ENCODE measurements at regions not wholly inside any gene's neighbourhood (a gene's known extent, or its start where the extent isn't known, plus 50 kb on each side); places are given as distances from the start of the nearest gene placed in this dataset.

GRCh38 chr11:32265911-32266310 is 169.4 kb downstream of the WT1 start:
- DNase-seq (ENCODE audit: low spot score) = no peak

DNA sequence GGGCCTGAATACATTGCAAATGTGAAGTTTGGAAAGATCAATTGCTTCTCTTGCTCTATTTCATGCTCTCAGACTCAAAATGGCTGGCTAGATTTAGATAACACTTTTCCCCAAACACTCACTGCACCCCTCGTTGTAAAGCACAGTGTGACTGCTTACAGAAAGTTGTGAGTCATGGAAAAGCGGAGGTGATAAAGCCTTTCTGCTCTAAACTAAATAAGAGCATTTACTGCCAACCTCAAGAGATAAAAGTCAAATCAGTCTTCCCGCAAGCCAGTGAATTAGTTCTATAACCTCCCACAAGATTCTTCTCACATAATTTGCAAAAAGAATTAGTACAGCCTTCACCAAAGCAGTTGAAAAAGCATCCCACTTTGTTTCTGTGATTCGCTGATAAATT is 168.7 kb downstream of the WT1 start:
- no peak for DNase-seq (ENCODE audit: low spot score)

- no peak for DNase-seq (ENCODE audit: low spot score)
Observed at GRCh38 chr11:32267679-32268187, 167.6 kb downstream of the WT1 start.

- no peak for DNase-seq (ENCODE audit: low spot score)
Observed at GRCh38 chr11:32273931-32274330, 161.4 kb downstream of the WT1 start.

DNA sequence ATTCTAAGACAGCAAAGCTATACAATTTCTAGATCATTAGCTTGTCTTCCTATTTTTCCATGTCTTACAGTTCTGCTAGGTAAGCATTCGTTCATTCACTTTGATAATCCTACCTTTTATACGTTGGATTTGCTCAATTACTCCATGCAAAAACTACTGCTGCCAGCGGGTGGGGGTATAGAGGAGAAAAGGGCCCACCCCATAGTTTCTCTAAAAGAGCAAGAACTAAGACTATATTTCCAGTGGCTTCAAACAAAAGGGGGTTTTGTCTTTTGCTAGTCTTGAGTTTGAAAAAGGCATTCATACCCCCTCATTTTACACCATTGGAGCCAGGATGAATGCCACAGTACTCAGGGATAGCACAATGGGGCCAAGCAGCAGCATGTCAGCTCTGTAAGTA is 155.7 kb downstream of the WT1 start:
- DNase-seq (ENCODE audit: low spot score) = no peak

GRCh38 chr11:32280339-32280738 is 155.0 kb downstream of the WT1 start:
- DNase-seq (ENCODE audit: low spot score) = no peak

DNA sequence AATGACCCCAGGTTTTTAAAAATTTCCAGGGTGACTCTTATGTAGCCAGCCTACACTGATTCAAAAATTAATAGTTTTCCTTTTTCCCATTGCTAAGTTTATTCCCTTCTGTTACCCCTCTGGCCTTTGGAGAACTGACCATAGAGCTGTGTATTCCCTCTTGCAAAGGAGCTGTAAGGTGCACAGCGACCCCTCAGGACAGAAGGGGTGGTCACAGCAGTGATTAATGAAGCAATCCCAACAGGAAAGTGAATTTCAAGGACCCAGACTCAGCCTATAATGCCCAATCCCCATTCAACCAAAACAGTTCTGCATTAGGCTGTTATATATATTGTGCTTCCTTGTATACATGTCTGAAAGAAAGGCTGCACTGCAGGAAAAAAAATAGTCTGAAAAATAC is 147.1 kb downstream of the WT1 start:
- DNase-seq (ENCODE audit: low spot score) = no peak

- no peak for DNase-seq (ENCODE audit: low spot score)
Observed at GRCh38 chr11:32289701-32290100, 145.6 kb downstream of the WT1 start.

GRCh38 chr11:32290783-32291182 is 144.6 kb downstream of the WT1 start:
- DNase-seq (ENCODE audit: low spot score) = no peak

GRCh38 chr11:32297611-32298011 is 137.7 kb downstream of the WT1 start:
- DNase-seq (ENCODE audit: low spot score) = peak; percentile 60

- no peak for DNase-seq (ENCODE audit: low spot score)
Observed at GRCh38 chr11:32302826-32303225, 132.5 kb downstream of the WT1 start.

DNA sequence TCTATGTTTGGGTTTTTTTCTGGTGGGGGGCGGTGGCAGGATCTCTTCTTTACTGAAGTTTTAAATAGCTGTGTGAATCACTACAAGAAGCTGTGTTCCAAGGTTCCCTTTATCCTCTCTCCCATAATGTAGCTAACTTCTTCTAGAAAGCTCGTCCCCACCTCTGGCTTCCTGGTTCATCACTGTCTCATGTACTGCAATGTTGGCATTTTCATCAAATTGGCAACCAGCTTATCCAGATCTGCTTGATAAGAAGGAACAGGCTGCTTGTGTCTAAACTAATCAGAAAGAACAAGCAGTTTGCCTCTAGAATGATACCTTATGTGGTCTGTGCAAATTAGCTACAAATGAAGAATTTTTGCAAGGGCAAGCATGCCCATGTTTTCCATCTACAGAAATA is 130.8 kb downstream of the WT1 start:
- DNase-seq (ENCODE audit: low spot score) = no peak

DNA sequence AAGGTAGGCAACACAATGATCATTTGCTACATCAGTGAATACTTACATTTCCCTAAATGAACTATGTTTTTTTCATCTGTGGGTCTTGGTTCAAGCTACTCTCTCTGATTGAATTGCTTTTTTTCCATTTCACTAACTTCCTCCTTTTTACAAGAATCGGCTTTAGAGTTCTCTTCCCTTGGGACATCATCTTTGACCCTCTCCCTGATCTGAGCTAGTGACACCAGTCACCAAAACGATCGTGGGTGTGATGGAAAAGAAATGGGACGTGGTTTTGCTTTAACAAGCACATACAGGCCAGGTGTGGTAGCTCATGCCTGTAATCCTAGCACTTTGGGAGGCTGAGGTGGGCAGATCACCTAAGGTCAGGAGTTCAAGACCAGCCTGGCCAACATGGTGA is 129.9 kb downstream of the WT1 start:
- no peak for DNase-seq (ENCODE audit: low spot score)

GRCh38 chr11:32307471-32307870 is 127.9 kb downstream of the WT1 start:
- no peak for DNase-seq (ENCODE audit: low spot score)

GRCh38 chr11:32307913-32308312 is 127.4 kb downstream of the WT1 start:
- DNase-seq (ENCODE audit: low spot score) = no peak

DNA sequence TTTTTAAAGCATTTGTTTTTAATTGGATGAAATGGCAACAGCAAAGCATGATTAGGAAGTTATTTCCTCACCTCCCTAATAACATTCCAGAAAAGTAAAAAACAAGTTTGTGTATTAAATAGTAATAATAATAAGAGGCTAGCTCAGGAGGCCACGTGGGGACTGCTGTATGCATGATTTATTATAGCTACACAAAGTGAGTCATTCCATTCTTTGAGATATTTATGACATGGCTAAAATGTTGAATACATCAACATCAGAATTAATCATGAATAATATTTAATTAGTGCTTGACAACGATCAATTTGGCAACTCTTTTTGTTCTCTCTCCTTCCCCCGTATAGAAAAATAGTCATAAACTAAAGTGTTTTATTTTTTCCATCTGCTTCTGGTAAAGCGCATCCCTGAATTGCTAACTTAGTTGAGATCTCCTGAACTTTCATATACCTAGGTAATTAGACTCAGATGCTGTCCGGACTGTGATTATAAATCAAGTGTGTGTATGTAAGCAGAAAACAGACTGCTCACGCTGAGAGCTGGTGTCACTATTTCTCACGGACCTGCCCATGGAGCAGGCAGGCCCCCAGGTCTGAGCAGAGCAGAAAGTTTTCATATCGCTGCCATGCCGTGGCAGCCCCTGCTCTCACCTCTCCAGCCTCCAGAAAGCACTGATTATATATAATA is 125.7 kb downstream of the WT1 start:
- no peak for DNase-seq (ENCODE audit: low spot score)

DNA sequence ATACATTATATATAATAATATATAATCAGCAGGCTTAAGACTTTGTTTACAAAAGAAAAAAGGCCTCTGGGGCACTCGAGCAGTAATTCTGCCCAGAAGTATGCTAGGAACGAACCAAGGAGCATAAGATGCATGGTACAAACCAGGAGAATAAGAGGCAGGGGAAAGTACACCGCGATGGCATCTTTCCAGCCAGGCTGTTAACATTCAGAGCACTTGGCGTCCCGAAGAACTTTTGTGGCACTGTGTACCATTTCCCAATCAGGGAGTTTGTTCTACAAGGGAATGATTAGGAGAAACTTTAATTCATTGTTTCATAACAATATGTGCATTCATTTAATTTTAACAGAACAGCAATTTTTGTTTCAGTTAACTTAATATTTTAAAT is 125.1 kb downstream of the WT1 start:
- DNase-seq (ENCODE audit: low spot score) = no peak

- no peak for DNase-seq (ENCODE audit: low spot score)
Observed at GRCh38 chr11:32311346-32312065, 123.8 kb downstream of the WT1 start.

DNA sequence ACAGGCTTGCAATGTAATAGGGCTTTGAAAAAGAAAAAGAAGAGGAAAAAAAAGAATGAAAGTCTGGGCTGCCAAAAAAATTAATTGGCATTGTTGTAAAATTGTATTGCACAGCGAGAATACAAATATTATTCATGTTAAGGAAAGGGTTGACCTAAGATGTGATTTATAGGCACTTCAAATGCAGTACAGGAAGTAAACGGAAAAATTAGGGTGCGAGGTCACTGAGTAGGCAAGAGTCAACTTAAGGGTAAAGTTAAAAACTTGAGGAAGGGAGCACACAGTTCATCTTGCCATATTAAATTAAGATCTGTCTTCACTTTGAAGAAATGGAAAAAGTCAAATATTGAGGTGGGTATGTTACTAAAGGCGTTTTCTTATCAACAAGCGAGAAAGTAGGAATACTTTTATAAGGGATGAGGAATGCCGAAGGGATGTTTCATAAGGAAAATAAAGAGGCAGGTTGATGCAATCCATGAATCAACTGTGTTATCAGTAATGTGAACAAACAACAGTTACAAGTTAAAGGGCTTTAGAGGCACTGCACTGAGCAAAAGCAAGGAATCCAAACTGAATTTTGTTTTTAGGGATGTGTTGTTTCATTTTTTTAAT is 123.0 kb downstream of the WT1 start:
- DNase-seq (ENCODE audit: low spot score) = peak; percentile 16

GRCh38 chr11:32312865-32313403 is 122.4 kb downstream of the WT1 start:
- peak; percentile 81 for DNase-seq (ENCODE audit: low spot score)

DNA sequence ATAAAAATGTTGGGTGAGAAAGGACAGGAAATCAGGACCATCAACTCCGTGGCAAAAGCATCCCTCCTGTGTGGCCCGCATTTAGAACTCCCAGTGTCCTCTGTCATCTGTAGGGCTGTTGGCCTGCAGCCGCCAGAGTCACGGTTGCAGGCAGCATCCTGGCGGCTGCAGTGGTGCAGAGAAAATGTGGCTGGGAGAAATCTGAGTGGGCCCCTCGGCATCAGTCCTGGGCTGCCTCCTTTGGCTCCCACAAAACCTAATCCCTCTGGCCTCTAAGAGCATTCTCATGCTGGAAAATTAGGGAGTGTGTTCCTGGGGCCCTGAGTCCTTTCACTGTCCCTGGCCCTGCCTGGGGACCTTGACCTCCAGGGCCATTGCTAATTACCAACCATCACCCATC is 121.9 kb downstream of the WT1 start:
- DNase-seq (ENCODE audit: low spot score) = no peak

DNA sequence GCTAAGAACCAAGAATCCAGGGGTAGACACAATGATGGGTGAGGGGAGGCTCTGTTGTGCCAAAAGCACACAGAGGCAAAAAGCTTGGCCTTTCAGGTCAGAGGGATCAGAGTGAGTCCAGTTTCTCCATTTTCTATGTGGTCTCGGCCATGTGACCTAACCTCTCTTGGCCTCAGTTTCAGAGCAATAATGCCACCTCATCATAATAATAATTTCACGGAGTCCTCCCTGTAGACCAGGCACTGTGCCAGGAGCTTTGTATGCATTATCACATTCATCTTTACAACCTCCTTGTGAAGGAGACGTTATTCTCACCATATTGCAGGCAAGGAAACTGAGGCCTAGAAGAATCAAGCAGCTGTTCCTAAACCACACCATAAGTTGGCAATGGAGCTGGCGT is 120.2 kb downstream of the WT1 start:
- no peak for DNase-seq (ENCODE audit: low spot score)

DNA sequence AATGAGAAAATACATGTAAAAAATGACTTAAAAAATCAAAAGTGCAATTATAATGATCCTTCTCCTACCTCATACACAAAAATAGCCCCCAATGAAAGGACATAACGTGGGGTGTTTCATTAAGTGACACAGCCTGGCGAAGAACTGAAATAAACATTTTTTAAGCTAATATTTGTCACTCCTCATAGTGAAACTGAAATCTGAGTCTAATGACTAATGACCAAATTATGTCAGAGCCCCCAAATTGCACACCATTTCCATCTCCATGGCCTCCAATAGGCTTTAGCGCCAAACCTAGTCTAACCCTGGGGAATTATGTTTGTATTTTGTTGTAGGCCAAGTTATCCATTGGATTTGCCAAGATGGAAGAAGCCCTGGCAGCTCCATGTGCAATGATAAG is 119.1 kb downstream of the WT1 start:
- no peak for DNase-seq (ENCODE audit: low spot score)
